ENCODE measurements at regions not wholly inside any gene's neighbourhood (a gene's known extent, or its start where the extent isn't known, plus 50 kb on each side); places are given as distances from the start of the nearest gene placed in this dataset.
"Not testable (repeated sequence)": the region's sequence is repeated elsewhere in the genome, so short reads cannot be mapped to it uniquely, and the experiment has no call there.

DNA sequence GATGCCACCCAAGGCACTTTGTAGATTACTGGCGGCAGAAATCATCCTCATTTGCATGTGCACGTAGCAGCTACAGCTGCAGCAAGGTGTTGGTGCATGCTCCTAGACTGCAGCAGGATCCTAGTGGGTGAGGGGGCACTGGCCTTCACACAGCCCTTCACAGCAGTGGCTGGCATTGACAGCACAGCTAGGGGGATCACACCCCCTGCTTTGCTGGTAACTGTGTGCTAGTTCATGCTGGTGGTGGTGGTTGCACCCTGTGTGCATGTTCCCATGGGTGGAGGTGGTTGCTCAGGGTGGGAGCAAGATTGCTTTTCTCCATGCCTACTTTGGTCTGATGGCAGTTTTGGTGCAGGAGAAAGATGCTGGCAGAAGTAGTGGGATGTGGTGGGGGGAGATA is 1695.1 kb upstream of the CDH6 start:
- intact Hi-C loops (cut with micrococcal nuclease): no loop called here
- no peak overlapping the region for H3K4me3 ChIP-seq
- no peak for TF ChIP-seq CTCF (IDR thresholded peaks at IDR 0.05; ENCODE audit: borderline replicate concordance)
- no peaks in the 10 kb centered on the region for H3K36me3 ChIP-seq
- peaks cover 55% of the 10 kb centered on the region for H3K9me3 ChIP-seq (replicated peaks)
- H3K4me1 ChIP-seq: no peaks in the 10 kb centered on the region
- no peak for DNase-seq
- no peaks in the 10 kb centered on the region for H3K27me3 ChIP-seq (ENCODE audit: low read depth)
- H3K27ac ChIP-seq (replicated peaks): no peak overlapping the region

GRCh38 chr5:29485333-29485732 is 1708.2 kb upstream of the CDH6 start:
- TF ChIP-seq CTCF (IDR thresholded peaks at IDR 0.05; ENCODE audit: borderline replicate concordance): no peak
- no peaks in the 10 kb centered on the region for H3K27me3 ChIP-seq (ENCODE audit: low read depth)
- H3K36me3 ChIP-seq: no peaks in the 10 kb centered on the region
- no peaks in the 10 kb centered on the region for H3K4me1 ChIP-seq
- H3K4me3 ChIP-seq: no peak overlapping the region
- DNase-seq: no peak
- intact Hi-C loops (cut with micrococcal nuclease): no loop called here
- no peak overlapping the region for H3K27ac ChIP-seq (replicated peaks)
- H3K9me3 ChIP-seq (replicated peaks): peaks cover 53% of the 10 kb centered on the region

DNA sequence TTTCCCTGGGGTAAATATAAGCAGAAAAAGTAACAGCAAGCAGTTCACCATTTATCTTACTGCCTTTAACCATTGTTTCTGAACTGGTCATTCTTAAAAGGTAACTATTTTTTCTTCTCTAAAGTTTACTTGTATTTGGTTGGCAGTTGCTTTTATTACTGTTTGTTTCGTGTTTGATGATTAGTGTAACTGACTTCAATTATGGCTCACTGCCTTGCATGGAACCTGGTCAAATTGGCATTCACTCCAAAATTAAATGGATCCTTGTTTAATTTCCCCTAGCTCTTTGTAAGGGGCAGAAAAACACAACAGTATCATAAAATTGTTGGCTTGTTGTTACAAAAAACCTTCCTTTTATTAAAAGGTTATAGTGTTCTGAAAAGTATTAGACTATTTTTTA is 1723.9 kb upstream of the CDH6 start:
- Histone ChIP-seq H3K27ac (replicated peaks) (no peak overlapping the region), H3K27me3 (ENCODE audit: low read depth) (no peaks in the 10 kb centered on the region), H3K36me3 (no peaks in the 10 kb centered on the region), H3K4me3 (no peak overlapping the region), H3K9me3 (replicated peaks) (peaks cover 15% of the 10 kb centered on the region), H3K4me1 (no peaks in the 10 kb centered on the region)
- no peak for TF ChIP-seq CTCF (IDR thresholded peaks at IDR 0.05; ENCODE audit: borderline replicate concordance)
- intact Hi-C loops (cut with micrococcal nuclease): no loop called here
- DNase-seq: no peak

GRCh38 chr5:29462241-29462640 is 1731.2 kb upstream of the CDH6 start:
- intact Hi-C loops (cut with micrococcal nuclease): no loop called here
- no peak overlapping the region for H3K27ac ChIP-seq (replicated peaks)
- no peaks in the 10 kb centered on the region for H3K36me3 ChIP-seq
- H3K9me3 ChIP-seq (replicated peaks): peaks cover 8% of the 10 kb centered on the region
- DNase-seq: no peak
- H3K4me1 ChIP-seq: no peaks in the 10 kb centered on the region
- no peaks in the 10 kb centered on the region for H3K27me3 ChIP-seq (ENCODE audit: low read depth)
- H3K4me3 ChIP-seq: no peak overlapping the region
- TF ChIP-seq CTCF (IDR thresholded peaks at IDR 0.05; ENCODE audit: borderline replicate concordance): no peak

DNA sequence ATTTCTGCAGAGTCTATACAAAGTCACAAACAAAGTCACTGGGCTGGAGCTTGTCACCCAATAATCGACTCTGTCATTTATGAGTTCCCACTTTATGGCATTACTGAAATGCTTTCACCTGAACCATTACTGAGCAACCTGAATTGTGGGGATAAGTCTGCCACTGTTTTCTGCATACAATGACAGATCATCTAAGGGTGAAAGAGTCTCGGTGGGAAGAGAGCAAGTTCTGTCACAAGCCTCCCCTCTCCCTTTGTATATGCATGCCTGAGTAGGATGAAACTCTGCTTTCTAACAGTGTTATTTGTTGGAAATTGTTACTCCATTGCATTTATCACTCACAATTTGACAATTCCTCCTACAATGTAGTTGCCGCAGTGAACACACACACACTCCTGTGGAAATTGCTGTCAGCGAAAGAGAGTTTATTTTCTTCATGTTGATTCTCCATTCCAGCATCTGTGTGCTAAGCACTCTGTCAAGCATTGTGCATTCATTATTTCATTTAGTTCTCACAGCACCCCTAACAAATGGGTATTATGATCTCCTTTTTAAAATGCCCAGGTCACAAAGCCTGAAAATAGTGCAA is 1732.4 kb upstream of the CDH6 start:
- H3K4me3 ChIP-seq: no peak overlapping the region
- intact Hi-C loops (cut with micrococcal nuclease): no loop called here
- TF ChIP-seq CTCF (IDR thresholded peaks at IDR 0.05; ENCODE audit: borderline replicate concordance): no peak
- H3K4me1 ChIP-seq: no peaks in the 10 kb centered on the region
- H3K27me3 ChIP-seq (ENCODE audit: low read depth): no peaks in the 10 kb centered on the region
- H3K27ac ChIP-seq (replicated peaks): no peak overlapping the region
- no peak for DNase-seq
- no peaks in the 10 kb centered on the region for H3K9me3 ChIP-seq (replicated peaks)
- H3K36me3 ChIP-seq: no peaks in the 10 kb centered on the region

DNA sequence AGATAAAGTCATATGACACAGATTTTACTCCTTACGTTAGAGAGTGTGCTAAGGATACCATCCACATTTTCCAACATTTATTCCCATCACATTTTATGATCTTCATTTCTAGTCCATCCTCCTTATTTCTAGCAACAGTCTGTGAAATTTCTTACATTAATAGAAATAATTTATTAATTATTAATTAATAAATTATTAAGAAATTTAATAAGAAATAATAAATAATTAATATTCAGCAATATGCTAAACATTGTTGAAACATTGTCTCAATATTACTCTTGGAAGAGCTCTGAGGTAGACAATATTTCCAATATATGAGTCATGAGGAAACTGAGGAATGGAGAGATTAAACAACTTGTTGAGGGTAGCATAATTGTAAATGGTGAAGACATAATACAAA is 1742.5 kb upstream of the CDH6 start:
- H3K4me3 ChIP-seq; DNase-seq; H3K9me3 ChIP-seq (replicated peaks); H3K27ac ChIP-seq (replicated peaks); H3K4me1 ChIP-seq; H3K27me3 ChIP-seq (ENCODE audit: low read depth); intact Hi-C loops (cut with micrococcal nuclease); H3K36me3 ChIP-seq: not testable (repeated sequence)

All from left ventricle myocardium inferior (tissue), 1 donor.